Liver (tissue), 8 donors: ENCODE measurements at regions not wholly inside any gene's neighbourhood (a gene's known extent, or its start where the extent isn't known, plus 50 kb on each side); places are given as distances from the start of the nearest gene placed in this dataset.

ENCODE experiments used
- DNase-seq: peaks from one replicate; pipeline ENCODE4 v3.0.0-alpha.2; 2017; ENCODE audit warnings: low spot score
- H3K27ac ChIP-seq, 2 donors: one replicate each; pipeline ENCODE4 v1.7.0; 2013; ENCODE audit warnings: inconsistent platforms in 2 of 2, low read length in 2 of 2, control low read depth in 1 of 2, low read depth in 1 of 2, mild to moderate bottlenecking in 1 of 2
- H3K27me3 ChIP-seq, 4 donors: one replicate each; pipeline versions ENCODE4 v1.6.1 to v1.7.0; 2013; ENCODE audit warnings: low read length in 3 of 4, inconsistent platforms in 1 of 4, mild to moderate bottlenecking in 1 of 4, moderate library complexity in 1 of 4; ENCODE audit not compliant: control insufficient read depth in 4 of 4, insufficient read depth in 4 of 4
- H3K36me3 ChIP-seq, 4 donors: one replicate each; pipeline versions ENCODE4 v1.6.1 to v1.7.0; 2013; ENCODE audit warnings: low read length in 3 of 4, mild to moderate bottlenecking in 3 of 4, low read depth in 1 of 4, moderate library complexity in 1 of 4; ENCODE audit not compliant: control insufficient read depth in 4 of 4, insufficient read depth in 3 of 4
- H3K4me1 ChIP-seq, 4 donors: one replicate each; pipeline versions ENCODE4 v1.6.1 to v1.7.0; 2013; ENCODE audit warnings: low read length in 3 of 4, mild to moderate bottlenecking in 3 of 4, moderate library complexity in 1 of 4; ENCODE audit not compliant: control insufficient read depth in 4 of 4, insufficient read depth in 4 of 4
- H3K4me3 ChIP-seq, 3 donors: one replicate each; pipeline versions ENCODE4 v1.6.1 to v1.7.0; 2013; ENCODE audit warnings: low read length in 3 of 3, control low read depth in 1 of 3, low read depth in 1 of 3, mild to moderate bottlenecking in 1 of 3
- H3K9ac ChIP-seq, 2 donors: one replicate each; pipeline ENCODE4 v1.7.0; 2013; ENCODE audit warnings: low read length in 2 of 2, mild to moderate bottlenecking in 2 of 2, moderate library complexity in 2 of 2, control low read depth in 1 of 2, low read depth in 1 of 2
- H3K9me3 ChIP-seq, 4 donors: one replicate each; pipeline versions ENCODE4 v1.6.1 to v1.7.0; 2013; ENCODE audit warnings: low read length in 3 of 4; ENCODE audit not compliant: control insufficient read depth in 4 of 4
- CTCF ChIP-seq: fragments of 150-350 bp; IDR thresholded peaks from 2 replicates; pipeline ENCODE4 v1.5.1; 2017; ENCODE audit warnings: improper control_type of control experiment, low read depth, low read length; ENCODE audit not compliant: missing input control
- EGR1 ChIP-seq, 2 donors: IDR thresholded peaks; 2 replicates each; pipeline ENCODE4 v1.6.1; 2016 to 2018; ENCODE audit warnings: antibody characterized with exemption in 2 of 2, low read depth in 2 of 2
- FOXA1 ChIP-seq: IDR thresholded peaks from 2 replicates; pipeline ENCODE4 v1.6.1; 2016; ENCODE audit warnings: antibody characterized with exemption
- FOXA2 ChIP-seq: IDR thresholded peaks from 2 replicates; pipeline ENCODE4 v1.6.1; 2016; ENCODE audit warnings: antibody characterized with exemption
- HNF4A ChIP-seq, 2 donors: conservative IDR thresholded peaks; 2 replicates each; pipeline ENCODE4 v1.6.1; 2016; ENCODE audit warnings: antibody characterized with exemption in 2 of 2, mild to moderate bottlenecking in 2 of 2
- HNF4G ChIP-seq: IDR thresholded peaks from 2 replicates; pipeline ENCODE4 v1.6.1; 2016; ENCODE audit warnings: antibody characterized with exemption
- JUND ChIP-seq, 2 donors: IDR thresholded peaks; 2 replicates each; pipeline ENCODE4 v1.6.1; 2016; ENCODE audit warnings: antibody characterized with exemption in 2 of 2
- NR2F2 ChIP-seq: IDR thresholded peaks from 2 replicates; pipeline ENCODE4 v1.6.1; 2016; ENCODE audit warnings: antibody characterized with exemption
- RAD21 ChIP-seq, 2 donors: IDR thresholded peaks; 2 replicates each; pipeline ENCODE4 v1.6.1; 2016; ENCODE audit warnings: antibody characterized with exemption in 2 of 2, mild to moderate bottlenecking in 2 of 2
- RXRA ChIP-seq, 2 donors: IDR thresholded peaks; 2 replicates each; pipeline ENCODE4 v1.6.1; 2017 to 2018; ENCODE audit warnings: antibody characterized with exemption in 2 of 2, mild to moderate bottlenecking in 1 of 2
- SP1 ChIP-seq: IDR thresholded peaks from 2 replicates; pipeline ENCODE4 v1.6.1; 2018; ENCODE audit warnings: antibody characterized with exemption, mild to moderate bottlenecking
- TAF1 ChIP-seq: conservative IDR thresholded peaks from 2 replicates; pipeline ENCODE4 v1.6.1; 2016; ENCODE audit warnings: antibody characterized with exemption, mild to moderate bottlenecking
- WGBS: extraction: QIAGEN DNeasy Blood & Tissue Kit; methylation state at CpG from one replicate; pipeline ENCODE4 v1.1.7; 2013; 5-methylcytosine and 5-hydroxymethylcytosine counted together
- TF ChIP-seq, protein P1 (sequence below): IDR thresholded peaks from 2 replicates; pipeline ENCODE4 v1.6.1; 2016; ENCODE audit warnings: antibody characterized with exemption
- TF ChIP-seq, protein P2 (sequence below): IDR thresholded peaks from 2 replicates; pipeline ENCODE4 v1.6.1; 2016; ENCODE audit warnings: antibody characterized with exemption
- TF ChIP-seq, protein P3 (sequence below): IDR thresholded peaks from 2 replicates; pipeline ENCODE4 v1.6.1; 2016; ENCODE audit warnings: antibody characterized with exemption, mild to moderate bottlenecking
- donor health status: healthy.
- donor health status: healthy.
- donor health status: healthy.
- donor health status: healthy.
- donor health status: healthy.

- Histone ChIP-seq H3K4me1 (no peaks in the 10 kb centered on the region), H3K9me3 (no peaks in the 10 kb centered on the region), H3K4me3 (no peak overlapping the region), H3K27me3 (no peaks in the 10 kb centered on the region), H3K27ac (no peak overlapping the region), H3K9ac (no peak overlapping the region), H3K36me3 (no peaks in the 10 kb centered on the region)
- 78% methylated on average over 10 of the region's 10 CpGs for WGBS
- no peak for DNase-seq
- no peak for TF ChIP-seq EGR1 (IDR thresholded peaks at IDR 0.05; ENCODE audit: low read depth in 2 of 2)
- TF ChIP-seq HNF4A (conservative IDR thresholded peaks at IDR 0.05): no peak
- TF ChIP-seq, protein P1, sequence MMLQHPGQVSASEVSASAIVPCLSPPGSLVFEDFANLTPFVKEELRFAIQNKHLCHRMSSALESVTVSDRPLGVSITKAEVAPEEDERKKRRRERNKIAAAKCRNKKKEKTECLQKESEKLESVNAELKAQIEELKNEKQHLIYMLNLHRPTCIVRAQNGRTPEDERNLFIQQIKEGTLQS: no peak
- no peak for TF ChIP-seq NR2F2
- no peak for TF ChIP-seq JUND (IDR thresholded peaks at IDR 0.05)
- TF ChIP-seq RAD21 (IDR thresholded peaks at IDR 0.05): no peak
- no peak for TF ChIP-seq CTCF
- TF ChIP-seq FOXA1: no peak
- TF ChIP-seq SP1: no peak
- no peak for TF ChIP-seq TAF1
- TF ChIP-seq, protein P2, sequence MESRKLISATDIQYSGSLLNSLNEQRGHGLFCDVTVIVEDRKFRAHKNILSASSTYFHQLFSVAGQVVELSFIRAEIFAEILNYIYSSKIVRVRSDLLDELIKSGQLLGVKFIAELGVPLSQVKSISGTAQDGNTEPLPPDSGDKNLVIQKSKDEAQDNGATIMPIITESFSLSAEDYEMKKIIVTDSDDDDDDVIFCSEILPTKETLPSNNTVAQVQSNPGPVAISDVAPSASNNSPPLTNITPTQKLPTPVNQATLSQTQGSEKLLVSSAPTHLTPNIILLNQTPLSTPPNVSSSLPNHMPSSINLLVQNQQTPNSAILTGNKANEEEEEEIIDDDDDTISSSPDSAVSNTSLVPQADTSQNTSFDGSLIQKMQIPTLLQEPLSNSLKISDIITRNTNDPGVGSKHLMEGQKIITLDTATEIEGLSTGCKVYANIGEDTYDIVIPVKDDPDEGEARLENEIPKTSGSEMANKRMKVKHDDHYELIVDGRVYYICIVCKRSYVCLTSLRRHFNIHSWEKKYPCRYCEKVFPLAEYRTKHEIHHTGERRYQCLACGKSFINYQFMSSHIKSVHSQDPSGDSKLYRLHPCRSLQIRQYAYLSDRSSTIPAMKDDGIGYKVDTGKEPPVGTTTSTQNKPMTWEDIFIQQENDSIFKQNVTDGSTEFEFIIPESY: no peak
- no peak for TF ChIP-seq HNF4G
- TF ChIP-seq, protein P3, sequence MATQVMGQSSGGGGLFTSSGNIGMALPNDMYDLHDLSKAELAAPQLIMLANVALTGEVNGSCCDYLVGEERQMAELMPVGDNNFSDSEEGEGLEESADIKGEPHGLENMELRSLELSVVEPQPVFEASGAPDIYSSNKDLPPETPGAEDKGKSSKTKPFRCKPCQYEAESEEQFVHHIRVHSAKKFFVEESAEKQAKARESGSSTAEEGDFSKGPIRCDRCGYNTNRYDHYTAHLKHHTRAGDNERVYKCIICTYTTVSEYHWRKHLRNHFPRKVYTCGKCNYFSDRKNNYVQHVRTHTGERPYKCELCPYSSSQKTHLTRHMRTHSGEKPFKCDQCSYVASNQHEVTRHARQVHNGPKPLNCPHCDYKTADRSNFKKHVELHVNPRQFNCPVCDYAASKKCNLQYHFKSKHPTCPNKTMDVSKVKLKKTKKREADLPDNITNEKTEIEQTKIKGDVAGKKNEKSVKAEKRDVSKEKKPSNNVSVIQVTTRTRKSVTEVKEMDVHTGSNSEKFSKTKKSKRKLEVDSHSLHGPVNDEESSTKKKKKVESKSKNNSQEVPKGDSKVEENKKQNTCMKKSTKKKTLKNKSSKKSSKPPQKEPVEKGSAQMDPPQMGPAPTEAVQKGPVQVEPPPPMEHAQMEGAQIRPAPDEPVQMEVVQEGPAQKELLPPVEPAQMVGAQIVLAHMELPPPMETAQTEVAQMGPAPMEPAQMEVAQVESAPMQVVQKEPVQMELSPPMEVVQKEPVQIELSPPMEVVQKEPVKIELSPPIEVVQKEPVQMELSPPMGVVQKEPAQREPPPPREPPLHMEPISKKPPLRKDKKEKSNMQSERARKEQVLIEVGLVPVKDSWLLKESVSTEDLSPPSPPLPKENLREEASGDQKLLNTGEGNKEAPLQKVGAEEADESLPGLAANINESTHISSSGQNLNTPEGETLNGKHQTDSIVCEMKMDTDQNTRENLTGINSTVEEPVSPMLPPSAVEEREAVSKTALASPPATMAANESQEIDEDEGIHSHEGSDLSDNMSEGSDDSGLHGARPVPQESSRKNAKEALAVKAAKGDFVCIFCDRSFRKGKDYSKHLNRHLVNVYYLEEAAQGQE: no peak
- TF ChIP-seq RXRA (IDR thresholded peaks at IDR 0.05): no peak
Observed at GRCh38 chr10:131700506-131700905, 200.3 kb upstream of the PPP2R2D start.

DNA sequence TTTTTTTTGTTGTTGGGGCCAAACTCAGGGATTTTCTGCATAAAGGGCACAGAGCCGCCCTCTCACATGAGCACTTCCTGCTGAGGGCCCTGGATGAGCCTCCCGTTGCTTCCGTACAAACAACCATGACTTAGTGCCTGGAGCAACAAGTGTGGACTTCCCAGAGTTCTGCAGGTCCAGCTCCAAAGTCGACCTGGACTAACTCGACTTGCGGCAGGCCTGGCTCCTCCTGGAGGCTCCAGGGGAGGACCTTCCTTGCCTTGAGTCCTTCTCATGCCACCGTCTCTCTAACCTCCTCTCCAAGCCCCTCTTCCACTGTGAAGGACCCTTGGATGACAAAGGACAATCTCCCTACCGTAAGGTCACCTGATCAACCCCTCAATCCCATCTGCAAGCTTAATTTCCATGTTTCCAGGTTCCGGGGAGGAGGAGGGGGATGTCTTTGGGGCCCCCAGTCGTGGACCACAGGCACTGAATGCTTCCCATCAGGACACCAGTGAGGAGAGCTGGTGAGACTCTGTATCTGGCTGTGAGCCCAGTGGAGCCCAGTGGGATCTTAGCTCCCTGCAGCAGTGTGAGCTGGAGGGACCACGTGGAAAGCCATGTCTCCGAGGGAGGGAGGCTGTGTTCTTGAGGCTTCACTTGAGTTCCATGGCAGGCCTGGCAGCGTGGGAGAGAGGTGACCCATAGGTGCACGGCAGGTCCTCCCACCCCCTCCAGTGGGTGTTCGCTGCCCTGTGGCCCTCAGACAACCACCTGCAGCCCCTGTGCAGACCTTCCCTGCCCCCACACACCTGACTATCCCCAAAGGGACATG is 199.5 kb upstream of the PPP2R2D start:
- H3K4me1 ChIP-seq: no peaks in the 10 kb centered on the region
- no peak for DNase-seq
- 81% methylated on average over 15 of the region's 15 CpGs for WGBS
- TF ChIP-seq FOXA2 (no peak), JUND (IDR thresholded peaks at IDR 0.05) (no peak), CTCF (no peak), RAD21 (IDR thresholded peaks at IDR 0.05) (no peak)
- TF ChIP-seq, protein P1: no peak
- TF ChIP-seq, protein P3: no peak

More for the DNA sequence above, 199.5 kb upstream of the PPP2R2D start:
- Histone ChIP-seq H3K36me3 (no peaks in the 10 kb centered on the region), H3K27me3 (no peaks in the 10 kb centered on the region), H3K27ac (no peak overlapping the region), H3K9me3 (no peaks in the 10 kb centered on the region), H3K9ac (no peak overlapping the region), H3K4me3 (no peak overlapping the region)
